ENCODE measurements at regions not wholly inside any gene's neighbourhood (a gene's known extent, or its start where the extent isn't known, plus 50 kb on each side); places are given as distances from the start of the nearest gene placed in this dataset.

DNA sequence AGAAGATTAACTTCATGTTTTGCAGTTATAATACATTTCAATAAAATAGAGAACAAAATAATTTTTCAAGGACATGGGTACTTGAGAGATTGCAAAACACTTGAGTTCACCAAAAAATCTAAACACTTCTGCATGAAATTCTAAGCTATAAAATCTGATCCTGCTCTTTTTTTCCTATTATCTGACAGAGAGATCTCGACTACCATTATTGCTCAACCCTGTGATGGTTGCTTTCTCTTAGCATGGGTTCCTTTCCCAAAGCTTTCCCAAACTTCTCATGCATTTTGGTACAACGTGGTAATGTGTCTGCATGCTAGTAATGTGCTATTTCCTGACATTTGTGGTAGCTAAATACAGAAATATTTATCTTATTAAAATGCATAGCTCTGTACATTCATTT lies 1243.1 kb upstream of the ADGRB3 start:
- DNase-seq (ENCODE audit: low spot score) = no peak

DNA sequence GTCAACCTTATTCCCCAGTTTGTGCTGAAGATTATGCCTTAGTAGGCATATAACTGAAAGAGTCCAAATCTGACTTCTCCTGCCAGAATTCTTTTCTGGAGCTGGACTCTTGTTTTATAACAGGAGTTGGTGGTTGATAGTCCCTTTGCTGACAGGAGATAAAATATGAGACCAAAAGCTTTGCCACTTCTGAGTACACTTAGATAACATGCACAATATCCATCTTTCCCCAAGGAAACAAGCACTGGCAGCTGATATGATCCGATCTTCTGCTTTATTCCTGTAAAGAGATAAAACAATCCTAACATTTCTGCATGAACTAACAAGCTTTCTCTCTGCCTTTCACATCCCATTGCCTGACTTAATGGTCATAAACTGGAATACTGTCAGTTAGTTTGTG lies 1265.4 kb upstream of the ADGRB3 start:
- no peak for DNase-seq (ENCODE audit: low spot score)

DNA sequence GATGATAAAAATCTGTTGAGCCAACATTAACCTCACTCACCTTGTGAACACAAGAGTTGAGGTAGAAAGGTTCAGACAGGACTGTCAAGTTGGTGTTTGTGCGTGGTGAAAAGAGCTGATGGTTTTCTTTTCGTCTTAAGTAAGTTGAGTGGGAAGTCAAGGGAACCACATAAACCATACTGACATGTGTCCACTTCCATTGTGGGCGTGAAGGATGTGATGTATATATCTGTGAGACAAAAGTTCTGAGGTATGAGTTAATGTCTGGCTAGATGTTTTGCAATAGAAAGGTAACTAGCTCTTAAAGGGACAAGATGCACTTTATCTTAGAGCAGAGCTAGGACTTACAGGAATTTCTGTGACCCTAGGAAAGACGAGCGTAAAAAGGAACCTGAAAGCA lies 1272.1 kb upstream of the ADGRB3 start:
- no peak for DNase-seq (ENCODE audit: low spot score)

GRCh38 chr6:67361264-67361663 lies 1273.8 kb upstream of the ADGRB3 start:
- no peak for DNase-seq (ENCODE audit: low spot score)

DNA sequence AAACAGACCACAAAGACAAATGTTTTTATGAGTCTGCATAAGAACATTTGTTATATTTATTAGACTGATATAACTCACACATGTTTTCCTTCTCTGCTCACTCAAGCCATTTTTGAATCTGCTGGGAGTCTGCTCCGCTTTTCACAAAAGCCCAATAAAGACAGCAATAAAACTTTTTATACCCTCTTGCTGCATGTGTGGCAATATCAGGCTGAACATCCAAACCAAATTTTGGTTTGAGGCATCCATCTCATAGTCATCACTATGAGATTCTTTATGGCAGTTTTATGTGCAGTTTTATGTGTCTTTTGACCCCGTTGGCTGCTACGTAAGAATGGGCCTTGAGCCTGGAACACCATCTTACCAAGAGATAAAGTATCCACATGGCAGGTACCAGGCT lies 1276.8 kb upstream of the ADGRB3 start:
- DNase-seq (ENCODE audit: low spot score) = no peak

DNA sequence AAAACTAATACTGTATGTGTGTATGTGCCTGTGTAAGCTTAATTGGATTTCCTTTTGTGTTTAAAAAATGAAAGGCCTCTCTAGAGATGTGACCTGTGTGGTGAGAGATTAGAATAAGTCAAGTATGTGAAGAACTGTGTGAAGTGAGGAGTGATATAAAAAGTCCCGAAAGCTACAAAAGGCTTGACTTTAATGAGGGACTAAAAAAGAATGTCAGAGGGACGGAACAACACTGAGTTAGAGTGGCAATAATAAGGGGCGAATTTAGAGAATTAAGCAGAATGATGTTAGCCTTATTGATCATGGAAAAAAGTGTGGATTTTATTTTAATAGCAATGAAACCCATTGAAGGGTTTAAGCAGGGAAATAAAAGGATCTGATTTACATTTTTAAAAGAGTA lies 1281.2 kb upstream of the ADGRB3 start:
- no peak for DNase-seq (ENCODE audit: low spot score)

GRCh38 chr6:67352717-67353116 lies 1282.4 kb upstream of the ADGRB3 start:
- DNase-seq (ENCODE audit: low spot score) = no peak

DNA sequence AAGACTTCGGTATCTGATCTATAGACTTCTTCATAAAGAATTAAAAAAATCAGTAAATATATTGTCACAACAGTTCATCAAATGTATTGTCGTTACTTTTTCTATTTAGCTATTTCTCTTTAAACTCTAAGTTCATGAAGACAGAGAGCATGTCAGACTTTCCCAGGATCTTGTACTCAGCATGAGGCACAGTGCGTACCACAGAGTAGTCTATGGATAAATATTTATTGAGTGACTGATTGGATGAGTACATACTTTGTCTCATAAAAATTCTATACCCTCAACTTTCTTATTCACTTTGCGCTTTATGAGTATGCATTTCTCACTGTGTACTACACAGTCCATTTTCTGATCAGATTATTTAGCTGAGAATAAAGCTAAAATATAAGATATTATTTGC lies 1284.4 kb upstream of the ADGRB3 start:
- DNase-seq (ENCODE audit: low spot score) = no peak

DNA sequence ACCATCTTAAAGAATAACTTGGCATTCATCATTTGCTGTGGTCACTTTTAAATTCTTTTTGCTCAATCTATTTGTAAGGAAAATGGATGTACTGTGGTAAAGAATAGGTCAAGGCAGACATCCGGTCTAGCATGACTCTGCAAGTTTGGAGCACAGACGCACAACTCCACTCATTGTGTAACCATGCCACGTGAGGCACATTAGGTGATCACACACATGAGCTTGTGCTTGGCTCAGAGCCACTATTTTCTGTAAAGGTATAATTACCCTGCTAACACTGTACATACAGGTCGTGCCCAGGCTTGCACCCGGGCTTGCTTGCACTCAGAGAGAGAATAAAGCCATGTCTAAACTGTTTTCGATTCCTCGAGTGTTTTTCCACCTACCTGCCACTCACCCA lies 1289.1 kb upstream of the ADGRB3 start:
- no peak for DNase-seq (ENCODE audit: low spot score)

DNA sequence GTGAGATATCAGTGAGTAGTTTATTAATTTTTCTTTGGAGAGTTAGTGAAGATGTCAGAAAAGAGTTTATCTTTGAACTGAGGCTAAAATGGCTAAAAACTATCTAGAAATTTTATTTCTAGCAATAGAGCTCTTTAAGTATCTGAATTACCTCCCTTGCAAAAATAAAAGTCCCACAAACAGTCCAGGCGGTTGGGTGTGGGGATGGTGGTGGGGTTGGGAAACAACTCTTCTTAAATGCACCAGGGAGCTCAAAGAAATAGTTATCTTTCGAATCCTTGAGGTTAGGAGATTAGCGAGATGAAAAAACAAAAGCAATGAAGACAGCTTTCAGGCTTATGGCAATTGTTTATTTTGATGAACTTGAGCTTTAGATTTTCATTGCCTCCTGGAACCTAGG lies 1299.1 kb upstream of the ADGRB3 start:
- DNase-seq (ENCODE audit: low spot score) = no peak

- no peak for DNase-seq (ENCODE audit: low spot score)
These were observed 1303.8 kb upstream of the ADGRB3 start for GRCh38 chr6:67331304-67331703.

DNA sequence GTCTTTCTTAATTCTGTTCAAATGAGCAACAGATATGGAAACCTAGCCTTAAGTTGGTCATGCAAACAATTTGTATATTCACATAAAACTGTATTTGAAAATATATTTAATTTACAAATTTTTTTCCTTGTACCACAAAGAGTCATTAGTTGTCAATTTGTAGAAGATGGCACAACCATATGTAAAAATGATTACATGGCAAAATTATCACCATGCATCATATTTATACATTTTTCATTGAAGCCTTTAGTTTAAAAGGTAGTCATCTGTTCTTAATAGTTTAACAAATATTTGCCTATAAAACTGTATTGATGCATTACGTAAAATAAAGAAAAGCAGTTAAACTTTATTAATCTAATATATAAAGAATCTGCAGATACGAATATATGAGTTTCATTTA lies 1306.8 kb upstream of the ADGRB3 start:
- no peak for DNase-seq (ENCODE audit: low spot score)

DNA sequence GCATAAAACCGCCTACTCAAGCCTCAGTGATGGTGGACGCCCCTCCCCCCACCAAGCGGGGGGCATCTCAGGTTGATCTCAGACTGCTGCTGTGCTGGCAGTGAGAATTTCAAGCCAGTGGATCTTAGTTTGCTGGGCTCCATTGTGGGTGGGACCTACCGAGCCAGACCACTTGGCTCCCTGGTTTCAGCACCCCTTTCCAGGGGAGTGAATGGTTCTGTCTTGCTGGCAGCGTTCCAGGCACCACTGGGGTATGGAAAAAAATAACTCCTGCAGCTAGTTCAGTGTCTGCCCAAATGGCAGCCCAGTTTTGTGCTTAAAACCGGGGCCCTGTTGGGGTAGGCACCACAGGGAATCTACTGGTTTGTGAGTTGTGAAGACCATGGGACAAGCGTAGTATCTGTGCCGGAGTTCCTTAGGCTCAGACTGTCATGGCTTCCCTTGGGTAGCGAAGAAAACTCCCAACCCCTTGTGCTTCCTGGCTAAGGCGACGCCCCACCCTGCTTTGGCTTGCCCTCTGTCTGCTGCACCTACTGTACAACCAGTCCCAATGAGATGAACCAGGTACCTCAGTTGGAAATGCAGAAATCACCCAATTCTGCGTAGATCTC lies 1334.5 kb upstream of the ADGRB3 start:
- no peak for DNase-seq (ENCODE audit: low spot score)

- no peak for DNase-seq (ENCODE audit: low spot score)
These were observed 1342.9 kb upstream of the ADGRB3 start for GRCh38 chr6:67292169-67292568.

DNA sequence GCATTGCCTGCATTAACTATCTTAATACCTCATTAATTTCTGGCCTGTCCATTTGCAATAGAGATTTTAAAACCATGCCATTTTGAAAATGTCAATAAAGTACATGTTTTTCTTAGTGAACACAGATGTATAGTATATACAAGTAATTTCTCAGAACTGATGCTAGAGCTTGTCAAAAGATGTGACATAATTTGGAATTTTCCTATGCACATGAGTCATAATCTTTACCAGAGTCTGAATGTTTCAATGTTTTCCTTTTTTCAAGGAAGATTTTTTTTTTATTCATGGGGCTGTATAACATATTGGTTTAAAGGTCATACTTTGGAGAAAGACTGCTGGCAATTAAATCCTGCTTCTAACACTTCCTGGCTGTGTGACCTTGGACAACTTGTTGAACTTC lies 1347.5 kb upstream of the ADGRB3 start:
- no peak for DNase-seq (ENCODE audit: low spot score)

- no peak for DNase-seq (ENCODE audit: low spot score)
These were observed 1349.1 kb upstream of the ADGRB3 start for GRCh38 chr6:67285770-67286495.

DNA sequence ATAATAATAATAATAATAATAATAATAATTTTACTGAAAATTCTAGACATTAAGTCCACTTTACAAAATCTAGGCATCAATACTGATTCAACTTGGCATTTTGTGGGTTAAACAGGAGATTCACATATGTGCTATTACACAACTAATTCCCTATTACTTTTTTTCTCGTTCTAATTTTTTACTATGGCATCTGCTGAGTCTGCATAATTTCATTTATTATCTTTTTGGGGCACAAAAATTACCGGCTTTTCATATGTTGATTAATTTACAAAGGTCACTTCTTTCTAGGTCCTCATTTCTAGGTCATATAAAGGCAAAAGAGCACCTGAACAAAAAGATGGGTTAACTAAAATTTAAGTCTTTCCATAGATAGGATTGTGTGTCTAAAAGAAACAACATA lies 1357.8 kb upstream of the ADGRB3 start:
- DNase-seq (ENCODE audit: low spot score) = no peak

- no peak for DNase-seq (ENCODE audit: low spot score)
These were observed 1368.8 kb upstream of the ADGRB3 start for GRCh38 chr6:67265996-67266921.

- no peak for DNase-seq (ENCODE audit: low spot score)
These were observed 1382.4 kb upstream of the ADGRB3 start for GRCh38 chr6:67252663-67253062.

DNA sequence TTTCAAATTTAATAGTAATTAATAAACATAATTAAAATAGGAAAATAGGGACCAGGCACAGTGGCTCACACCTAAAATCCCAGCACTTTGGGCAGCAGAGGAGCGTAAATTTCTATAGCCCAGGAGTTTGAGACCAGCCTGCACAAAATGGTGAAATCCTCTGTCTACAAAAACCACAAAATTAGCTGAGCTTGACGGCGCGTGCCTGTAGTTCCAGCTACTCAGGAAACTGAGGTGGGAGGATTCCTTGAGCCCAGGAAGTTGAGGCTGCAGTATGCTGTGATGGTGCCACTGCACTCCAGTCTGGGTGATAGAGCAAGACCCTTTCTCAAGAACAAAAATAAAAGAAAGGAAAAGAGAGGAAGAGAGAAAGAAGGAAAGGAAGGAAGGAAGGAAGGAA lies 1387.0 kb upstream of the ADGRB3 start:
- no peak for DNase-seq (ENCODE audit: low spot score)

GRCh38 chr6:67244037-67244436 lies 1391.0 kb upstream of the ADGRB3 start:
- DNase-seq (ENCODE audit: low spot score) = no peak

DNA sequence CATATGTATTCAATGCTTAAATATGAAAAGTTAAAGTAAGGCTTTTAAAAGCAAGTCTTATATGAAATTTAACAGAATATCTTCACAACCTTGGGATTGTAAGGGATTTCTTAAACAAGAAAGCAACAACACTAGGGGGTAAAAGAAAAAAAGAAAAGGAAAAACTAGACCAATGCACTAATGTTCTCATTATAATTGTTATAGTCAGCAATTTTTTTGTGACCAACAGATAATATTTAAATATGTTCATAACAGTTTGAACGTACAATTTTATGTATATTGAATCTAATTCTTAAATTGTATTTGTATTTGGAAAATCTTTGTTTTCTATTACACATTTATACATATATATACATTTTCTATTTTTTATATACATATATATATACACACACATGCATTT lies 1397.8 kb upstream of the ADGRB3 start:
- DNase-seq (ENCODE audit: low spot score) = no peak

DNA sequence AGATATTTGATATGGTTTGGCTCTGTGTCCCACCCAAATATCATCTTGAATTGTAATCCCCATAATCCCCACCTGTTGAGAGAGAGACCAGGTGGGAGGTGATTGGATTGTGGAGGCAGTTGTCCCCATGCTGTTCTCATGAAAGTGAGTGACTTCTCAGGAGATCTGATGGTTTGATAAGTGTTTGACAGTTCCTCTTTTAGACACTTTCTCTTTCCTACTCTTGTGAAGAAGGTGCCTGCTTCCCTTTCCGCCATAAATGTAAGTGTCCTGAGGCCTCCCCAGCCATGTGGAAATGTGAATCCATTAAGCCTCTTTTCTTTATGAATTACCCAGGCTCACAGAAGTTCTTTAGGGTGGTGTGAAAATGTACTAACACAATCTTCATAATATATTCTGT lies 1404.0 kb upstream of the ADGRB3 start:
- no peak for DNase-seq (ENCODE audit: low spot score)
